BE2C (cell line): ENCODE measurements at regions not wholly inside any gene's neighbourhood (a gene's known extent, or its start where the extent isn't known, plus 50 kb on each side); places are given as distances from the start of the nearest gene placed in this dataset.

Experiments used
- DNase-seq: peaks from one replicate; pipeline ENCODE4 v3.0.0-alpha.2; 2020
- H3K27me3 ChIP-seq: fragments of 250-450 bp; sonication (Bioruptor Pico); 2 replicates; pipeline ENCODE4 v1.5.1; 2020; ENCODE audit warnings: mild to moderate bottlenecking
- H3K36me3 ChIP-seq: fragments of 250-450 bp; sonication (Bioruptor Pico); 2 replicates; pipeline ENCODE4 v1.5.1; 2020; ENCODE audit warnings: mild to moderate bottlenecking
- H3K4me1 ChIP-seq: fragments of 250-450 bp; sonication (Bioruptor Pico); 2 replicates; pipeline ENCODE4 v1.5.1; 2020
- H3K4me3 ChIP-seq: 2 replicates; pipeline ENCODE4 v1.5.1; 2011; ENCODE audit warnings: low read depth, low read length
- H3K9me3 ChIP-seq: fragments of 250-450 bp; sonication (Bioruptor Pico); 2 replicates; pipeline ENCODE4 v1.5.1; 2020
- CTCF ChIP-seq: IDR thresholded peaks from 2 replicates; pipeline ENCODE4 v1.5.1; 2012; ENCODE audit warnings: mild to moderate bottlenecking, low read depth, low read length

GRCh38 chr5:112634796-112635195 lies 102.9 kb upstream of the APC start:
- H3K4me1 ChIP-seq, result peaks cover 6% of the 10 kb centered on the region
- no peaks in the 10 kb centered on the region for H3K9me3 ChIP-seq
- H3K4me3 ChIP-seq, result no peak overlapping the region
- no peaks in the 10 kb centered on the region for H3K36me3 ChIP-seq
- H3K27me3 ChIP-seq, result no peaks in the 10 kb centered on the region
- no peak for TF ChIP-seq CTCF
- DNase-seq, result no peak

GRCh38 chr5:112635276-112635675 lies 102.4 kb upstream of the APC start:
- no peak for TF ChIP-seq CTCF
- no peaks in the 10 kb centered on the region for H3K36me3 ChIP-seq
- no peaks in the 10 kb centered on the region for H3K9me3 ChIP-seq
- no peak overlapping the region for H3K4me3 ChIP-seq
- DNase-seq, result no peak
- peaks cover 1% of the 10 kb centered on the region for H3K4me1 ChIP-seq
- H3K27me3 ChIP-seq, result no peaks in the 10 kb centered on the region

GRCh38 chr5:112635771-112636731 lies 101.6 kb upstream of the APC start:
- TF ChIP-seq CTCF, result no peak
- Histone ChIP-seq H3K36me3 (no peaks in the 10 kb centered on the region), H3K27me3 (no peaks in the 10 kb centered on the region), H3K4me3 (no peak overlapping the region), H3K9me3 (no peaks in the 10 kb centered on the region), H3K4me1 (no peaks in the 10 kb centered on the region; the same call in 1 of the 2 replicates)
- no peak for DNase-seq

- TF ChIP-seq CTCF, result no peak
- DNase-seq, result no peak
- no peaks in the 10 kb centered on the region; the same call in 1 of the 2 replicates for H3K4me1 ChIP-seq
- no peak overlapping the region for H3K4me3 ChIP-seq
- H3K36me3 ChIP-seq, result no peaks in the 10 kb centered on the region
- H3K9me3 ChIP-seq, result no peaks in the 10 kb centered on the region
- H3K27me3 ChIP-seq, result no peaks in the 10 kb centered on the region
Measured at GRCh38 chr5:112636751-112637150, 100.9 kb upstream of the APC start.

GRCh38 chr5:112637343-112637742 lies 100.3 kb upstream of the APC start:
- no peak overlapping the region for H3K4me3 ChIP-seq
- no peak for DNase-seq
- TF ChIP-seq CTCF, result no peak
- H3K4me1 ChIP-seq, result no peaks in the 10 kb centered on the region; the same call in 1 of the 2 replicates
- H3K27me3 ChIP-seq, result no peaks in the 10 kb centered on the region
- H3K9me3 ChIP-seq, result no peaks in the 10 kb centered on the region
- no peaks in the 10 kb centered on the region for H3K36me3 ChIP-seq

GRCh38 chr5:112640546-112640945 lies 97.1 kb upstream of the APC start:
- Histone ChIP-seq H3K36me3 (no peaks in the 10 kb centered on the region), H3K27me3 (no peaks in the 10 kb centered on the region), H3K4me1 (no peaks in the 10 kb centered on the region; the same call in 1 of the 2 replicates), H3K9me3 (no peaks in the 10 kb centered on the region), H3K4me3 (no peak overlapping the region)
- DNase-seq, result no peak
- TF ChIP-seq CTCF, result no peak
